ELF-1 (cell line): ENCODE measurements at regions not wholly inside any gene's neighbourhood (a gene's known extent, or its start where the extent isn't known, plus 50 kb on each side); places are given as distances from the start of the nearest gene placed in this dataset.
"Not testable (repeated sequence)": the region's sequence is repeated elsewhere in the genome, so short reads cannot be mapped to it uniquely, and the experiment has no call there.

Experiments
- DNase-seq: peaks from one replicate; pipeline ENCODE4 v3.0.0-alpha.2; 2016; ENCODE audit warnings: low read depth, low spot score

DNA sequence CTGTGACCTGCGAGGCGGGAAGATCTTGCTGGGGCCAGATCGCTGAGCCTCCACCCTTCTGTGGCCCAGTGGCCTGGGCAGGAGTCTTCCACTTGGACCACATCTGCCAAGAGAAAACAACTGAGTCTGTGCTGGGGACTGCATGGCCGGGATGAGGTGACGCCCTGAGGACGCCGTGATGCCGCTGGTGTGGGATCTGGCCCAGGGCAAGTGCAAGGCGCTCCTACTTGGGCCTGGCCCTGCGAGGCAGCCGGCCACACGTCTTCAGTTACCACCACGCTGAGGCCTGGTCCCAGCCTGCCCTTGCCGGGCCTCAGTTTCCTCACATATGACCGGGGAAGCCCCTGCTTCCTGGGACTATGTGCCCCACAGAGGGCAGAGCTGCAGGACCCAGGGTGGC is 133.4 kb downstream of the SLC25A46 start:
- DNase-seq = no peak

DNA sequence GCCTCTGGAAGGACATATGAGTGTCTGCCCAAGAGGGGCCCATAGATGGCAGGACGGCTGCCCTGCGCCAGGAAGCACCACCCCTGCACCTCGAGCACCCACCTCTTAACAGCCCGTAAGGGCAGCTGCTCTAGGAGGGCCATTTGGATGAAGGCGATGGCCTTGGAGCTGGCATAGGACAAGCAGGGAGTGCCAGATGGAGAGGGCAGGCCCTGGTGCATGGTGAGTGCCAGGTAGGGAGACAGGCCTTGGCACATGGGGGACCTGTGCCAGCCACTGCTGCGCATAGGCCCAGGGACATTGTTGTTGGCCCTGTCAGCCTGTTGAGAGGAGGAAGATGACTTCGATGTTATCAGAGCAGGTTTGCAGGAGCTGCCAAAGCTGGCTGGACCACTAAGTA is 134.2 kb downstream of the SLC25A46 start:
- no peak for DNase-seq

DNA sequence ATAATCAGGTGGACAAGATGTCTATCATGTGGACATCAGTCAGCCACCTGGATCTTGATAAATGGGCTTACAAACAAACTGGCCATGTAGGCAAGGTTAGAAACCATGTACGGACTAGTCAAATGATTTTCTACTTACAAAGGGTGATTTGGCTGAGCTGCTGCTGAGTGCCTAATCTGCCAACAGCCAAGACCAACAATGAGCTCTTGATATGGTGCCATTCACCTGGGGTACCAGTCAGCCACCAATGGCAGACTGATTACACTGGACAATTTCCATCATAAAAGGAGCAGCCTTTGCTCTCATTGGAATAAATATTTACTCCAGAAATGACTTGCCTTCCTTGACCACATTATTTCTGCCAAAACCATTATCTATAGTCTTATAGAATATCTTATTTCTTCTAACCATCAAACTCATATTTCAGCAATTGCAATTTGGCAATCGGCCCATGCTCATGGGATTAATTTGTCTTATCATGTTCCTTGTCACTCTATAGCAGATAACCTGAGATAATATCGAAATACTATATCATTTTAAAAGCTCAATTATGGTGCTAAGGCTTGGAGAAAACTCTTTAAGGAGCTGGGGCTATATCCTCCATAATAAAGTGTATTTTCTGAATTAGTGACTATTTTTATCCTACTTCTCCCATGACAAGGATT is 135.1 kb downstream of the SLC25A46 start:
- no peak for DNase-seq

DNA sequence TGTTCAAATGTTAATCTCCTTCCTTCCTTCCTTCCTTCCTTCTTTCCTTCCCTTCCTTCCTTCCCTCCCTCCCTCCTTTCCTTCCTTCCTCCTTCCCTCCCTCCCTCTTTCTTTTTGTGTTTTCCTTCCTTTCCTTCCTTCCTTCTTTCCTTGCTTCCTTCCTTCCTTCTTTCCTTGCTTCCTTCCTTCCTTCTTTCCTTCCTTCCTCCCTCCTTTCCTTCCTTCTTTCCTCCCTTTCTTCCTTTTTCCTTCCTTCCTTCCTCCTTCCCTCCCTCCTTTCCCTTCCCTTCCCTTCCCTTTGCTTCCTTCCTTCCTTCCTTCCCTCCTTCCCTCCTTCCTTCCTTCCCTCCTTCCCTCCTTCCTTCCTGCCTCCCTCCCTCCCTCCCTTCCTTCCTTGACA is 136.3 kb downstream of the SLC25A46 start:
- not testable (repeated sequence) for DNase-seq

DNA sequence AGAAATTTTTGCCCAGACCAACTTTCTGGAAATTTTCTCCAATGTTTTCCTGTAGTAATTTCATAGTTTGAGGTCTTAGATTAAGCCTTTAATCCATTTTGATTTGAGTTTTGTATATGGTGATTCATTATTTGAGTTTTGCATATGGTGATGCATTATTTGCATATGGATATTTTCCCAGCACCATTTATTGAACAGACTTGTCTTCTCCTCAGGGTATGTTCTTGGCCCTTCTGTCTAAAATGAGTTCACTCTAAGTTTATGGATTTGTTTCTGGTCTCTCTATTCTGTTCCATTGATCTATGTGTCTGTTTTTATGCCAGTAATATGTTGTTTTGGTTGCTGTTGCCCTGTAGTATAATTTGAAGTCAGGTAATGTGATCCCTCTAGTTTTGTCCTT is 139.3 kb downstream of the SLC25A46 start:
- no peak for DNase-seq

DNA sequence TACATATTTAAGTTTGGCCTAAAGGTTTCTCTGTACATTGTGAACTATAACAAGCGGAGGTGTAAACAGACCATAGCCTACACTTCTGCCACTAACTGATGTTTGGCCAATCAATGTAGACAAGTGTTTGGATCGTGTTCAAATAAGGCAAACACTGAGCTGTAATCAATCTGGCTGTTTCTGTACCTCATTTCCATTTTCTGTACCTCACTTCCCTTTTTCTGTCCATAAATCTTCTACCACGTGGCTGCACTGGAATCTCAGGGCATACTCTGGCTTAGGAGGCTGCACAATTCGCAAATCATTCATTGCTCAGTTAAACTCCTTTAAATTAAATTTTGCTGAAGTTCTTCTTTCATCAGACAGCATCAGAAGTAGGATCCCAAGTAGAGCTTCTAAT is 140.9 kb downstream of the SLC25A46 start:
- no peak for DNase-seq

DNA sequence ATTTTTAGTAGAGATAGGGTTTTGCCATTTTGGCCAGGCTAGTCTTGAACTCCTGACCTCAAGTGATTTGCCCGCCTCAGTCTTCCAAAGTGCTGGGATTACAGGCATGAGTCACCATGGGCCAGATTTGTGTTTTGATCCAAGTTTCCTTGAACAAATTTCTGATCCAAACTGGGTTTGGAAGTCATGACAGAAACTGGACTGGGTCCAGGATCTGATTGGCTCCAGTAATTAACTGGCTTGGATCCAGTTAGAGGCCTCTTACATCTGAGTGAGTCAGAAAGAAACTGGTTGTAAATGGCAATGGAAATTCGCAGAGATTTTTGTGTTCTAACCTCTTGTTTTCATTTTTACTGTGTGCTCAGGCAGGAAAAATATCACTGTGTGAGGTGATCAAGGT is 141.6 kb downstream of the SLC25A46 start:
- DNase-seq = no peak

DNA sequence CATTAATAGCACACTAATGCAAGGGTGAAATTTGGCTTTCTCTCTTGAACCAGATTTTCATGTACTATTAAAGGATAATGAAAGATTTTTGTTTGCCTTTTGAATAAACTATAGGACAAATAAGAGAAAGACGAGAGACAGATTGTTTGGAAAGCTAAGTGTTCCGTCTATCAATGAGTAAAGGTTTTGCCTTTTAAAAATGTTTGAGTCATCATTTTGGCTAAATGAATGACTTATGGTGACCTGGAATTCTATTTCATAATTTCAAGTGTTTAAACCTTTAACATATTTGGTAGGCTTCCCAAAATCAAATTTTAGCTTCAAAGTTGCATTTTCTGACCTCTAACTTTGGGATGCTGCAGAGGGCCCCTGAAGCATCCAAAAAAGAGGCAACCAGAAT is 145.2 kb downstream of the SLC25A46 start:
- no peak for DNase-seq

DNA sequence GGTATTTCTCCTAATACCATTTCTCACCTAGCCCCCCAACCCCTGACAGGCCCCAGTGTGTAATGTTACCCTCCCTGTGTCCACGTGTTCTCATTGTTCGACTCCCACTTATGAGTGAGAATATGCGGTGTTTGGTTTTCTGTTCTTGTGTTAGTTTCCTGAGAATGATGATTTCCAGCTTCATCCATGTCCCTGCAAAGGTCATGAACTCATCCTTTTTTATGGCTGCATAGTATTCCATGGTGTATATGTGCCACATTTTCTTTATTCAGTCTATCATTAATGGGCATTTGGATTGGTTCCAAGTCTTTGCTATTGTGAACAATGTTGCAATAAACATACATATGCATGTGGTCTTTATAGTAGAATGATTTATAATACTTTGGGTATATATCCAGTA is 148.4 kb downstream of the SLC25A46 start:
- DNase-seq = not testable (repeated sequence)

DNA sequence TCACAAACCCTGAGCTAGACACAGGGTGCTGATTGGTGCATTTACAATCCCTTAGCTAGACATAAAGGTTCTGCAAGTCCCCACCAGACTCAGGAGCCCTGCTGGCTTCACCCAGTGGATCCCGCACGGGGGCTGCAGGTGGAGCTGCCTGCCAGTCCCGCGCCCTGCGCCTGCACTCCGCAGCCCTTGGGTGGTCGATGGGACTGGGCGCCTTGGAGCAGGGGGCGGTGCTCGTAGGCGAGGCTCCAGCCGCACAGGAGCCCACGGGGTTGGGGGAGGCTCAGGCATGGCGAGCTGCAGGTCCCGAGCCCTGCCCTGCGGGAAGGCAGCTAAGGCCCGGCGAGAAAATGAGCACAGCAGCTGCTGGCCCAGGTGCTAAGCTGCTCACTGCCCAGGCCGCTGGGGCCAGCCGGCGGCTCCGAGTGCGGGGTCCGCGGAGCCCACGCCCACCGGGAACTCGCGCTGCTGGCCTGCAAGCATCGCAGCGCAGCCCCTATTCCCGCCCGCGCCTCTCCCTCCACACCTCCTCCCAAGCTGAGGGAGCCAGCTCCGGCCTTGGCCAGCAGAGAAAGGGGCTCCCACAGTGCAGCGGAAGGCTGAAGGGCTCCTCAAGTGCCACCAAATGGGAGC is 155.2 kb downstream of the SLC25A46 start:
- not testable (repeated sequence) for DNase-seq

DNA sequence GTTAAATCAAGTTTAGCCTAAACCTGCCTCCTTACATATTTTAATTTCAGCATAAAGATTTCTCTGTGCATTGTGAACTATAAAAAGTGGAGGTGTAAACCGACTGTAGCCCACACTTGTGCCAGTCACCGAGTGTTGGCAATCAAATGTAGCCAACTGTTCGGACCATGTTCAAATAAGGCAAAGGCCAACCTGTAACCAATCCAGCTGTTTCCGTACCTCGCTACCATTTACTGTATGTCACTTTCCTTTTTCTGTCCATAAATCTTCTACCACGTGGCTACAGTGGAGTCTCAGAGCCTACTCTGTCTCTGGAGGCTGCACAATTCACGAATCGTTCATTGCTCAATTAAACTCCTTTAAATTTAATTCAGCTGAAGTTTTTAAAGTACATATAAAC is 156.0 kb downstream of the SLC25A46 start:
- no peak for DNase-seq

DNA sequence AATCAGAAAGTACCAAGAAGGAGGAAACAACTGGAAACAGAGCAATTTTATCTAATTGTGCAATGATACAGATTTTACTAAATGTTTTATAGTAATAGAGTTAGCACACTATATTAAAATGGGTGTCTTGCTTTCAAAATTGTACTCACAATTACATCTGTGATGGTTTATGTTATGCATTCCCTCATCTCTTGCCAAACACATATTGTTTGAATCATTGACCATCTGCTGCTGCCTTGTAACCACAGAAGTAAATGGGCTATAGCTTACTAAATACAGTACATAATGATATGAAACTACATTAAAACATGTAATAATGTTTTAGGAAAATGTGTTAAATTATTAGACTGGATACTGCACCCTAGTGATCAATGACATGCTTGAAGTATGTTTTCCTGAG is 158.1 kb downstream of the SLC25A46 start:
- DNase-seq = no peak

DNA sequence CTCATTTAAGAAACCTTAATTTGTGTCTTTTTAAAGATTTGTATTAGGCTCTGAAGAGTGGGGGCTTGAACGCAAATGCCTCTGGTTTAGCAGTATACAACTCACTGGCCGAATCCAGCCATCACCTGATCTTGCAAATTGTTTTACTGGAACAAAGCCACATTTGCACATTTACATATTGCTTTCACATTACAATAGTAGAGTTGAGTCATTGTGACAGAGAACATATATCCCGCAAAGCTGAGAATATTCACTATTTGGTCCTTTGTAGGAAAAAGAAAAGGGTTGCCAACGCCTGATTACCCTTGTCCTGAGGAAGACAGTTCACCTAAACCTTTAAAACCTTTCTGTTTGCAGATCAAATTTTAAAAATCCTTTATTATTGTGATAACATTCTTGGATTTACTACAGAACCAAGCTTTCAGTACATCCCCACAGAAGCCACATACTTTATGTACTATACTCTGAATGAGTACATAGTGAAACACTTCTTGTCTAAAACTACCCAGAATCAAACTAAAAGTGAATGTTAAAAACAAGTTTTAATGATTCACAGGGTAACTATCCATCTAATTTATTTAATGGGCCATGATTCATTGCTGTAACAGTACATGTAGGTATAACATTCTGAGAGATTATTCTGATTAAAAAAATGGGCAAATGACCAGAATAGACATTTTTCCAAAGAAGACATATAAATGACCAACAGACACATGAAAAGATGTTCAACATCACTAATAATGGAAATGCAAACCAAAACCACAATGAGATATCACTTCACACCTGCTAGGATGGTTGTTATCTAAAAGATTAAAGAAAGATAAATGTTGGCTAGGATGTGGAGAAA is 161.0 kb downstream of the SLC25A46 start:
- no peak for DNase-seq

DNA sequence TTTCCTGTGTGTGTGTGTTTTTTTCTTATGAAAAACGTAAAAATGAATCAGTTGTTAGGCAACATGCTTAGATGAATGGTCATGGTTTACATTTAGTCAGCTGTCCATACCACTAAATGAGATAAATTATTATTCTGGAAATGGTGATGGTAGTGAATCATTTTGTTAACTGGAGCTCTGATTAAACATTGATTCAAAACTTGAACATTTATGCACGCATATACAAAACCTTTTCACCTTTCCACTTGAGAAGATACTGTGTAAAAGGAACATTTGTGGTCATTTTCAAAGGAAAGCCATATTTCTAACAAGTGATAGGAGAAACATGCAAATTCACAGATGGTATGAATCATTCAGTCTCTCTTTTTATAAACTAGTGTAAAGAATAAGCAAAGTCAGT is 162.0 kb downstream of the SLC25A46 start:
- DNase-seq = no peak

DNA sequence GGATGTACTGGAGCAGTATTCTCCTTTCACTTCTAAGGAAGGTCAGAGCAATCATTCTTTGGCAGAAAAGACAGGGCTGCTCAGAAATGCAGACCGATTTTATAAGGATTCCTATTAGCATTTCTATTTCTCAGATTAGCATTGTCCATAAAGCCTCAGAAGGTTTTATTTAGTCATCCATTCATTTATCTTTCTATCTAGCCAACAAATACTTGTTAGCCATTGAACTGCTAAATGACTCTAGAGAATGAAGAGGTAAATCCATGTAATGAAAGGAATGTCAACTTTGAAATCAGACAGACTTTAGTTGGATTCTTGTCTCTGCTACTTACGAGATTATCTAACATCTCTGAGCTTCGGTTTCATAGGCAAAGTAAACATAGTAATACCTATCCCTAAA is 165.2 kb downstream of the SLC25A46 start:
- DNase-seq = no peak

DNA sequence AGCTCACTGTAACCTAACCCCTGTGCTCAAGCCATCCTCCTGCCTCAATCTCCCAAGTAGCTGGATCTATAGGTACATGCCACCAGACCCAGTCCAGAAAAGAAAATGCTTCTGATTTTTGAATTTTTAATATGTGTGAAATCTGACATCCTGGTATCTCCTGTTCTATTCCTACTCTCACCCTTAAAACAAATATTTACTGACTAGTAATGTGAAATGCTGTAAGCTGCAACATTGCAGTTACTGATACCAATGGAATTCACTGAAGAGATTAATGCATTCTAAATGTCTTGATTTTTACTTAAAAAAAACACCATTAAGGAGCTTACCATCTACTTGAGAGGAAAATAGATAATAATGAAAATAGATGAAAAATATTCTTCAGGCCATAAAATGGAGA is 162.7 kb upstream of the TSLP start:
- no peak for DNase-seq

DNA sequence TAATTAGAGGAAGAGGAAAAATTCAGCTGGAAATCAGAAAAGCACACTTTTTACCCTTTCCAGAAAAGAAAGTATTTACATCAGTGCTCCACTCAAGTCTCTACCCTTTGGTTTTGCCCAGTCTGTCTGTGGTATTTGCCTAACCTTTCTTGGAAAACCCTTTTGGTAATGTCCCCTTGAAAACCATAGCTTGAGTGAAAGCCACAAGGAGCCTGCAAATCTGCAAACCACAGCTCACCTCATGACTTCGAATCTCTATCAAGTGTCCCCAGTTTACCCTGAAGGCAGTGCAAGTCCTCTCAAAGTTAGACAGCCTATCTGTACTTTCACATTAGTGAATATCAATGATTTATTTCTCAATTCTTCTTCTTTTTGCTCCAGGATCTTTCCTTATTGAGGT is 162.1 kb upstream of the TSLP start:
- DNase-seq = no peak

DNA sequence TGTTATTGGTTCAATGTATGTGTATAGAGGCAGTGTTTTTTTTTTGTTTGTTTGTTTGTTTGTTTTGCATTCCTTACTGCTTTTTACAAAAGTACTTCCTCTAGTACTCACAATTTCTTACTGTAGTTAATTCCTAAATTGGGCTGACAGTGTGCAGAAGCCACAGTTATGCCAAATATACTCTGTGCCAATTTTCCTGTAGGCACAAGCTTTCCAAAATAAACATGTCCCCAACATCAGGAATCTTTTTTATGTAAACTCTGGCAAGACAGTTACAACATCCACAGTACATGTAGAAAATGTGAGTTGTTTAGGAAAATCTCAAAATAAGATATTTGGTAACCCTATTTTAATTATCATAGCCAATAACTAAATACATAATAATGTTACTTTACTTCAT is 161.6 kb upstream of the TSLP start:
- DNase-seq = no peak

DNA sequence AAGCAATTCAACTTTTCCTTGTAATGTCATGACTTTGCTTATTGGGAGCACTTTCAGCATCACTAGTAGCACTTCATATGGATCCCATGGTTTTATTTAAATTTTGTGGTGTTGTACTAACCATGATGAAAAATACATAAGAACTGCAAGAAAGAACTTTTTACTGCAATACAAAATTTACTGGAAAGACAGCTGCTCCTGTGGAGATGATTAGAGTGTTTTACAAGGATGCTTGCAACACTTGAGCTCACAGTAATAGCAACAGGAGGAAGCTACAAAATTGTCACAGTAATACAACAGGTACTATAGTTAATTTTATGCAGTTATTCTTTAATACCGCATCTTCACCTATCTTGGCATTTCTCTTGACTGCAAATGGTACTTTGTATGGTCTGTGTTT is 158.3 kb upstream of the TSLP start:
- DNase-seq = no peak

DNA sequence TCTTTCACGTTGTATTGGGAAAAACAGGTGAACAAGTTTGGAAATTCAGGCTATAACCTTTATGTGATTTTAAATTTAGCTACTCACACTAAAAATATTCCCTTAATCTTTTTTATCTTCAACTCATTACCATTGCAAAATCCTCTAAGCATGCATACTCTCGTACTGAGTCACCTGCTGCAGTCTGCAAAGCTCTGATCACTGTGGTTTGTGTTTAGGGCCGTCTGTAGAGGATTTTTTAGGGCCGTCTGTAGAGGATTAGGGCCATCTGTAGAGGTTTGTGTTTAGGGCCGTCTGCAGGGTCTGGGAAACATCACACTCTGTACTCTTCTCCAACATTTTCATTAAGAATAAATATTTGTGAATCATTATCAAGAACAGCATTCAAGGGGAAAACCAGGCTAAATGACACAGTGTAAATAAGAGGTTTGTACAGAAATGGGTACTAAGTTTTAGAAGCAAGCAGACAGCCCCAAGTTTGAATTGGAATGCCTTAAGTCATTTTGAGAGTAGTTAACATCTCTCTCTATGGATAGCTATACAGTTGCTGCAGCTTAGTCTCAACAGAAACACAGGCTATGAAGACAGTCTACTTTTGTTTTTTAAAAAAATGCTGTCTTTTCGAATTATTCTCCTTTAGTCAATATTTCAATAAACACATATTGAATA is 155.0 kb upstream of the TSLP start:
- peak; percentile 42 for DNase-seq

DNA sequence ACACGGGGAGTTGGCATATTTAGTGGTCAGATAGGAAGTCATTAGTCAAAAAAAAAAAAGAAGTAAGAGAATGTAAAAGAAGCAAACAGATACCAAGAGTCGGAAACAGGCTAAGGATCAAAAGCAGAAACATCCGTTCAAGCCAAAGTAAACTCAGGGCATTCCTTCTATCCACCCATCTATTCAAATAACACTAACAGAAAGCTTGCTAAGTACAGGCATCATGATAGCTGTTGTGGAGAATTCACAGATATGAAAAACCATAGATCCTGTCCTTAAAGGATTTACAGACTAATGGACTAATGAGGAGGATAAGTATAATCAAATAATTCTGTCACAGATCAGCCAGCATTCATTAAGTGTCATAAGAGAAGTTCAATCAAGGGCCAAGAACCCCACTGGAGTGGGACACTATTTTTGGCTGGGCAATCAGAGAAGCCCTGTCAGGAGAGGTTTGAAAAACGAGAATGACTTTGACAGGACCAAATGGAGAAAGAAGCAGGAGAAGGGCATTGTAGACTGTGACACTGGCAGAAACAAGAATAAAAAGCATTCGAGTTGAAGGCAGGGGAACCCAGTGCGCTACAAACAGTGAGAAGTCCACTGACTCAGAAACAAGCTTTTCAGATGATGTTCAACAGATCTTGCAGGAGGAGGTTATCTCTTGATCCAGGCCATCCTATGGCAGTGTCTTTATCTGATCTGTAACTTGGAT is 154.2 kb upstream of the TSLP start:
- no peak for DNase-seq

DNA sequence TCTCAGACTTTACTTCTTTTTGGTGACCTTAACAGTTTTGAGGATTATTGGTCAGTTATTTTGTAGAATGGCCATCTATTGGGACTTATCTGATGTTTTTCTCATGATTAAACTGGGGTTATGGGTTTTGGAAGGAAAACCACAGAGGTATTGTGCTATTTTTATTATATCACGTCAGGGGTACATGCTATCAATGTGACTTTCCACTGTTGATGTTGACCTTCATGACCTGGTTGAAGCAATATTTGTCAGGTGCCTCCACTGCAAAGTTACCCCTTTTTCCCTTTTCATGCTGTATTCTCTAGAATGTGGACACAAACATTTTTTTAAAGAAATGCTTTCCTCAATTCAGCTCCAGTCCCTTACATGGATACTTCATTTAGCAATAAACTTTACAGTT is 152.8 kb upstream of the TSLP start:
- no peak for DNase-seq
